MM.1S (cell line): ENCODE measurements at regions not wholly inside any gene's neighbourhood (a gene's known extent, or its start where the extent isn't known, plus 50 kb on each side); places are given as distances from the start of the nearest gene placed in this dataset.

Experiments
- DNase-seq: peaks from one replicate; pipeline ENCODE4 v3.0.0-alpha.2; 2015
- H2AFZ ChIP-seq: fragments of 300-600 bp; sonication (generic); 2 replicates; pipeline ENCODE4 v1.6.0; 2016; ENCODE audit warnings: antibody characterized with exemption, low read length
- H3F3A ChIP-seq: fragments of 300-600 bp; sonication (generic); 2 replicates; pipeline ENCODE4 v1.6.1; 2016; ENCODE audit warnings: mild to moderate bottlenecking, antibody characterized with exemption, low read length, moderate library complexity, mixed read lengths; ENCODE audit not compliant: insufficient read depth
- H3K27ac ChIP-seq: fragments of 300-600 bp; sonication (generic); 2 replicates; pipeline ENCODE4 v1.5.1; 2016; ENCODE audit warnings: mild to moderate bottlenecking, low read length
- H3K27me3 ChIP-seq: fragments of 300-600 bp; sonication (generic); replicated peaks from 2 replicates; pipeline ENCODE4 v1.6.0; 2016; ENCODE audit warnings: low read length; ENCODE audit not compliant: insufficient read depth
- H3K36me3 ChIP-seq: fragments of 300-600 bp; sonication (generic); replicated peaks from 2 replicates; pipeline ENCODE4 v1.6.1; 2016; ENCODE audit warnings: mild to moderate bottlenecking, low read length, mixed read lengths; ENCODE audit not compliant: insufficient read depth
- H3K4me1 ChIP-seq: fragments of 300-600 bp; sonication (generic); 2 replicates; pipeline ENCODE4 v1.6.1; 2016; ENCODE audit warnings: low read length, mixed read lengths
- H3K4me2 ChIP-seq: fragments of 300-600 bp; sonication (generic); 2 replicates; pipeline ENCODE4 v1.6.0; 2016; ENCODE audit warnings: low read depth, low read length
- H3K4me3 ChIP-seq: fragments of 300-600 bp; sonication (generic); 2 replicates; pipeline ENCODE4 v1.5.1; 2016; ENCODE audit warnings: low read length, mixed read lengths
- H3K79me2 ChIP-seq: fragments of 300-600 bp; sonication (generic); 2 replicates; pipeline ENCODE4 v1.6.1; 2016; ENCODE audit warnings: mixed run types, low read length, mixed read lengths
- H3K9ac ChIP-seq: fragments of 300-600 bp; sonication (generic); 2 replicates; pipeline ENCODE4 v1.6.1; 2016; ENCODE audit warnings: low read length, mixed read lengths
- H3K9me2 ChIP-seq: fragments of 300-600 bp; sonication (generic); replicated peaks from 2 replicates; pipeline ENCODE4 v1.6.1; 2016; ENCODE audit warnings: mild to moderate bottlenecking, low read length, mixed read lengths; ENCODE audit not compliant: insufficient read depth
- H3K9me3 ChIP-seq: fragments of 300-600 bp; sonication (generic); replicated peaks from 2 replicates; pipeline ENCODE4 v1.6.1; 2016; ENCODE audit warnings: mild to moderate bottlenecking, low read length, mixed read lengths; ENCODE audit not compliant: insufficient read depth
- H4K20me1 ChIP-seq: fragments of 300-600 bp; sonication (generic); 2 replicates; pipeline ENCODE4 v1.6.1; 2016; ENCODE audit warnings: mild to moderate bottlenecking, low read length, moderate library complexity, mixed read lengths; ENCODE audit not compliant: insufficient read depth
- EZH2 ChIP-seq: fragments of 300-600 bp; sonication (generic); optimal IDR thresholded peaks from 2 replicates; pipeline ENCODE3; 2017; ENCODE audit warnings: low read depth, mild to moderate bottlenecking, antibody characterized with exemption, low read length, mixed read lengths
- EZH2phosphoT487 ChIP-seq: fragments of 300-600 bp; sonication (generic); IDR thresholded peaks from 2 replicates; pipeline ENCODE4 v1.6.1; 2018; ENCODE audit warnings: antibody characterized with exemption, low read length
- TF ChIP-seq, protein P1 (sequence below): fragments of 300-600 bp; sonication (generic); IDR thresholded peaks from 2 replicates; pipeline ENCODE4 v1.5.1; 2016; ENCODE audit warnings: antibody characterized with exemption, low read length, mixed read lengths

DNA sequence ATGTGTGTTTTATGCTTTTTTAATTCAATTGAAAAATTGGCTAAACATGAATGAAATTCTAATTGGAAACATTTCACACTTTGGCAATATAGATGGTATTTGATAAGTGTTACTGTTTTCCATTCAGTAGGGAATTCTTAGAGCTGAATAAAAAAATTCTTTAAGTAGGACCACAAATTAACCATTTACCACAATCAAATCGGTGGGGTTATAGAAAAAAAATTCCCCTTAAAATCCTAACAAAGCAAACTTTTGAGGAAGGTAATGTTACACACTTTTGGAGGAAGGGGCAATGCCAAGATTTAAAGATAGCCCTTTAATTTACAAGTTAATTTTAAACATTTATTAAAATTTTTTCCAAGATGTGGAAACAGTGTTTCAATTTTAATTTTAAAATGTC, 279.0 kb upstream of the FIGN start:
- Histone ChIP-seq H3K27me3 (no peaks in the 10 kb centered on the region), H3F3A (no peaks in the 10 kb centered on the region), H3K4me2 (no peak overlapping the region), H3K4me3 (no peak overlapping the region), H2AFZ (no peak overlapping the region), H3K4me1 (no peaks in the 10 kb centered on the region), H3K79me2 (no peaks in the 10 kb centered on the region), H3K9ac (no peak overlapping the region), H3K9me2 (no peaks in the 10 kb centered on the region), H3K36me3 (no peaks in the 10 kb centered on the region), H3K9me3 (no peaks in the 10 kb centered on the region), H3K27ac (no peak overlapping the region), H4K20me1 (no peaks in the 10 kb centered on the region)
- TF ChIP-seq EZH2 (no peak), EZH2phosphoT487 (no peak)
- TF ChIP-seq, protein P1, sequence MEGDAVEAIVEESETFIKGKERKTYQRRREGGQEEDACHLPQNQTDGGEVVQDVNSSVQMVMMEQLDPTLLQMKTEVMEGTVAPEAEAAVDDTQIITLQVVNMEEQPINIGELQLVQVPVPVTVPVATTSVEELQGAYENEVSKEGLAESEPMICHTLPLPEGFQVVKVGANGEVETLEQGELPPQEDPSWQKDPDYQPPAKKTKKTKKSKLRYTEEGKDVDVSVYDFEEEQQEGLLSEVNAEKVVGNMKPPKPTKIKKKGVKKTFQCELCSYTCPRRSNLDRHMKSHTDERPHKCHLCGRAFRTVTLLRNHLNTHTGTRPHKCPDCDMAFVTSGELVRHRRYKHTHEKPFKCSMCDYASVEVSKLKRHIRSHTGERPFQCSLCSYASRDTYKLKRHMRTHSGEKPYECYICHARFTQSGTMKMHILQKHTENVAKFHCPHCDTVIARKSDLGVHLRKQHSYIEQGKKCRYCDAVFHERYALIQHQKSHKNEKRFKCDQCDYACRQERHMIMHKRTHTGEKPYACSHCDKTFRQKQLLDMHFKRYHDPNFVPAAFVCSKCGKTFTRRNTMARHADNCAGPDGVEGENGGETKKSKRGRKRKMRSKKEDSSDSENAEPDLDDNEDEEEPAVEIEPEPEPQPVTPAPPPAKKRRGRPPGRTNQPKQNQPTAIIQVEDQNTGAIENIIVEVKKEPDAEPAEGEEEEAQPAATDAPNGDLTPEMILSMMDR: no peak
- DNase-seq: no peak

DNA sequence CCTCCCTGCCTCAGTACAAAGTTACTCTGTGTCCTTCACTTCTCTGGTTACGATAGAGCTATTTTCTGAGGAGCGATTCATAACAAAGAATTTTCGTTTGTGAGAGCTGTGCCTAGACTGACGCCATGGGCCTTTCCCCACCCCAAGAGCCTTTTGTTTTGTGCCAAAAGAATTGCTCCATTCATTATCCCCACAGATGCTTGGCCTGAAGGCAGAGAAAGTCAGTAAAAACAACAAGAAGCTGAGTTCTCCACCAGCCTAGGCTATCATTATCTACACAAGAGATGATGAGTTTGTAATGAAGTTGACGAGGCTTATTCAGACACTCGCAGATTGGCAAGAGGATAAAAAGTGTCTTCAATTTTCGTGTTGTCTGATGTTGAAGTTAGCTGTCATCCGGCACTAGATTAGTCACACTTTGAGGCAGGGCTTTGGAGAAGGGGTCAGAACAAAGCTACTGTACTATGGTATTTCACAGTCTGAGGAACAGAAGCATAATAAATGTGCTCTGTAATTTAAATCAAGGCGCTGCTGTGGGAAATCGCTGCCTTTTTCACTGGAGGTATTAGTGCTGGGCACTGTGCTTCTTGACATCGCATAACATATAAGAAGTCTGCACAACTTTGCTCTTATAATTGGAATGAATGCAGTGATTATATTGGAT, 278.4 kb upstream of the FIGN start:
- Histone ChIP-seq H4K20me1 (no peaks in the 10 kb centered on the region), H3F3A (no peaks in the 10 kb centered on the region), H3K27me3 (no peaks in the 10 kb centered on the region), H3K9ac (no peak overlapping the region), H3K4me1 (no peaks in the 10 kb centered on the region), H3K4me3 (no peak overlapping the region), H2AFZ (no peak overlapping the region), H3K79me2 (no peaks in the 10 kb centered on the region), H3K9me3 (no peaks in the 10 kb centered on the region), H3K27ac (no peak overlapping the region), H3K4me2 (no peak overlapping the region), H3K36me3 (no peaks in the 10 kb centered on the region), H3K9me2 (no peaks in the 10 kb centered on the region)
- TF ChIP-seq, protein P1: no peak
- TF ChIP-seq EZH2phosphoT487 (no peak), EZH2 (no peak)
- no peak for DNase-seq

DNA sequence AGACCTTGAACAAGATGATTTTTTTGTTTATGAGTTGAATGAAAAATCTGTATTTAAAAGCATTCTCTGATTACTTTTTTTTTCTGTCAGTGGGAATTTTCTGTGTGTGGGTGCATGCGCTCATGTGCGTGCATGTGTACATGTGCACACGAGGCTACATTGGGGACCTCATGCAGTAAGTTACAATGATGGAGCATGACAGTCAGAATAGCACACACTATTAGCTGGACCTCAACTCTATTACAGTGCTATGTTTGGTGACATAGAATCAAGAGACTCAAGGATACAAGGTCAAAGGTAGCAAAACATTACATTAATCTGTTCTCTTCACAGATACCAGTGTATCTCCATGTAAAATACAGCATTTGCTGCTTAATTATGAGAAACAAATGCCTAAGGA, 276.8 kb upstream of the FIGN start:
- DNase-seq: no peak
- Histone ChIP-seq H3K36me3 (no peaks in the 10 kb centered on the region), H3K27me3 (no peaks in the 10 kb centered on the region), H3K9me3 (no peaks in the 10 kb centered on the region), H4K20me1 (no peaks in the 10 kb centered on the region), H3K27ac (no peak overlapping the region), H3K9ac (no peak overlapping the region), H3K4me1 (no peaks in the 10 kb centered on the region), H2AFZ (no peak overlapping the region), H3K4me3 (no peak overlapping the region), H3F3A (no peaks in the 10 kb centered on the region), H3K9me2 (no peaks in the 10 kb centered on the region), H3K79me2 (no peaks in the 10 kb centered on the region), H3K4me2 (no peak overlapping the region)
- TF ChIP-seq EZH2 (no peak), EZH2phosphoT487 (no peak)
- TF ChIP-seq, protein P1: no peak
